ENCODE measurements at regions not wholly inside any gene's neighbourhood (a gene's known extent, or its start where the extent isn't known, plus 50 kb on each side); places are given as distances from the start of the nearest gene placed in this dataset.
"Not testable (repeated sequence)": the region's sequence is repeated elsewhere in the genome, so short reads cannot be mapped to it uniquely, and the experiment has no call there.

- no peak for DNase-seq
These were observed 57.9 kb upstream of the ST3GAL6 start for GRCh38 chr3:98705212-98705611.

GRCh38 chr3:98705694-98706093 lies 57.4 kb upstream of the ST3GAL6 start:
- DNase-seq: no peak

- not testable (repeated sequence) for DNase-seq
These were observed 54.5 kb upstream of the ST3GAL6 start for GRCh38 chr3:98708681-98709080.

DNA sequence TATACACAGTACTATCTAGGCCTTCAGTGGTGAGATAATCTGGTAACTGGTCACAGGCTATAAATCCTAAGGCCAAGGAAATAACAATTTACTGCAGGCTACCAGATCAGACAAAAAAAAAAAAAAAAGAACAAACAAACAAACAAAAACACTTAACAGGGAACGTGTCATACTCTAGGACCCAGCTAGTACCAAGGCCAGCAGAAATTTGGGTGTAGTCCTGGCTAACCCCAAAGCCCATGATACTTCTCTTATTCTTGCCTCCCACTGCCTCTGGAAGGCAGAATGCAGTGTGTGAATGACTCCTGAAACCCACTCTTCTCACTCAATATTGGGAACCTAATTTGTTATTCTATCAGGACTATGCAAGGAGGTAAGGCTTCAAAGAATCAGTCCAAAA lies 53.7 kb upstream of the ST3GAL6 start:
- no peak for DNase-seq

DNA sequence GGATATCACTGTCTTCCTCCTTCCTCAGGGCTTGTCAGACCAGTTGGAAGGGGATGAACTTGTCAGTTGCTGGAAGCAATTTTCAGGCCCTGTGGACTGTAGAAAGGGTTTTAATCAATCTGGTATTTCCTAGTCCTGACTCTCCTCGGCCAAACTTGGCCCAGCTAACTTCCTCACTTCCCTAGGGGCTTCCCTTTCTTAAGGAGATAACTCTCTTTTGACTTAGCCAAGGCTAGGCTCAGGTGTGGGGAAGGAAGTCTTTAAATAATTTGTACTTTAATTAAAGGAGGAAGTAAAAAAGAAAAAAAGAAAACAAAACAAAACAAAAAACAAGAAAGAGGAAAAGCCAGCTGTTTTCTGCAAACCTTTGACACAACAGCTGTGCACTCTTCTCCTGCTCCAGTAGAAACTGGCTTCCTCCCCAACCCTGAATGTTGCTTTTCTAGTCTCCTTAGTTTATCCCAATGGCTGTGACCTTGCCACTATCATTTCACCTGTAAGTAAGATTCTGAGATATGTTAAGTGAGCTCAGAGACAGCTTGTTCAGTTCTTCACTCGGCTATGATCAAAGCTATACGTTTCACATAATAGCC lies 53.0 kb upstream of the ST3GAL6 start:
- DNase-seq: no peak

DNA sequence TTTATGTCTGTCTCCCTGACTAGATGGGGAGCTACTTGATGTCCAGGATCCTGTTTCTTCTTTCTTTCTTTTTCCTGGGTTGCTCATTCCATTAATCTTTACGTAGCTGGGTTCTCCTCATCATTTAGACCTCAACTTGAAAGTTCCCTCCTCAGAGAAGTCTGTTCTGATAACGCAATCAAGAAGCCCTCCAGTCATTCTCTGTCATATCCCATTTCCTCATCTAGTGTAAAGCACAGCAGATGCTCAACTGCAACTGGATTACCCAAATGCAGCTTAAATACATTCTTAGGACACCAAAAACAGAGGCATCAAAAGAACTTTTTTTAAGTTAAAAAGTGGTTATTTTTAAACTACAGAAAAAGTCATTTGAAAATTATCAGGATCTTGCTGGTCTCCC lies 51.7 kb upstream of the ST3GAL6 start:
- DNase-seq: no peak

- DNase-seq: no peak
These were observed 50.4 kb upstream of the ST3GAL6 start for GRCh38 chr3:98712726-98713125.

- not testable (repeated sequence) for DNase-seq
These were observed 49.8 kb upstream of the ST3GAL6 start for GRCh38 chr3:98713332-98713731.

All from stimulated activated CD4-positive, alpha-beta T cell treated with anti-CD3 and anti-CD28 coated beads, Interleukin-15, amount 100 ng/mL, for 24 hours (primary cell).